H9 (cell line): ENCODE measurements at regions not wholly inside any gene's neighbourhood (a gene's known extent, or its start where the extent isn't known, plus 50 kb on each side); places are given as distances from the start of the nearest gene placed in this dataset.

ENCODE experiments used
- DNase-seq: peaks from one replicate; pipeline ENCODE4 v3.0.0-alpha.2; 2017
- H2AFZ ChIP-seq: one replicate; pipeline ENCODE4 v1.6.1; 2013; ENCODE audit warnings: mild to moderate bottlenecking, low read length, control low read depth, moderate library complexity
- H2AK5ac ChIP-seq: 2 replicates; pipeline ENCODE4 v1.6.1; 2013; ENCODE audit warnings: low read length, control low read depth, mixed read lengths; ENCODE audit not compliant: insufficient read length
- H2BK120ac ChIP-seq: one replicate; pipeline ENCODE4 v1.6.1; 2013; ENCODE audit warnings: low read depth, mild to moderate bottlenecking, low read length, control low read depth, inconsistent platforms; ENCODE audit not compliant: poor library complexity, severe bottlenecking
- H2BK12ac ChIP-seq: 2 replicates; pipeline ENCODE4 v1.6.1; 2013; ENCODE audit warnings: low read length, control low read depth, mixed read lengths, low read depth; ENCODE audit not compliant: insufficient read length
- H2BK15ac ChIP-seq: 2 replicates; pipeline ENCODE4 v1.6.1; 2013; ENCODE audit warnings: low read depth, low read length, control low read depth
- H2BK20ac ChIP-seq: one replicate; pipeline ENCODE4 v1.6.1; 2013; ENCODE audit warnings: low read depth, mild to moderate bottlenecking, low read length, control low read depth, inconsistent platforms; ENCODE audit not compliant: poor library complexity, severe bottlenecking
- H2BK5ac ChIP-seq: 2 replicates; pipeline ENCODE4 v1.6.1; 2013; ENCODE audit warnings: low read length, control low read depth, mixed read lengths; ENCODE audit not compliant: insufficient read length
- H3K14ac ChIP-seq: 2 replicates; pipeline ENCODE4 v1.6.1; 2013; ENCODE audit warnings: low read length, control low read depth; ENCODE audit not compliant: insufficient read depth
- H3K18ac ChIP-seq: 2 replicates; pipeline ENCODE4 v1.6.1; 2013; ENCODE audit warnings: low read depth, mild to moderate bottlenecking, mixed read lengths, low read length, control low read depth; ENCODE audit not compliant: insufficient read length
- H3K23ac ChIP-seq: 2 replicates; pipeline ENCODE4 v1.6.1; 2013; ENCODE audit warnings: low read length, control low read depth, mixed read lengths, low read depth; ENCODE audit not compliant: insufficient read length
- H3K23me2 ChIP-seq: 2 replicates; pipeline ENCODE4 v1.6.1; 2013; ENCODE audit warnings: low read depth, mild to moderate bottlenecking, mixed read lengths, low read length, control low read depth; ENCODE audit not compliant: insufficient read length, poor library complexity, severe bottlenecking
- H3K27ac ChIP-seq: 2 replicates; pipeline ENCODE4 v1.5.1; 2013; ENCODE audit warnings: low read length, control low read depth, mixed read lengths, low read depth; ENCODE audit not compliant: insufficient read length
- H3K27me3 ChIP-seq: 2 replicates; pipeline ENCODE4 v1.6.1; 2013; ENCODE audit warnings: low read length, control low read depth, inconsistent platforms; ENCODE audit not compliant: insufficient read depth
- H3K4ac ChIP-seq: 2 replicates; pipeline ENCODE4 v1.6.1; 2013; ENCODE audit warnings: low read depth, mild to moderate bottlenecking, control low read depth, inconsistent platforms, low read length, moderate library complexity
- H3K4me1 ChIP-seq: 2 replicates; pipeline ENCODE4 v1.6.1; 2013; ENCODE audit warnings: low read length, control low read depth, inconsistent platforms; ENCODE audit not compliant: insufficient read depth
- H3K4me2 ChIP-seq: 2 replicates; pipeline ENCODE4 v1.6.1; 2013; ENCODE audit warnings: low read length, control low read depth, mixed read lengths; ENCODE audit not compliant: insufficient read length, insufficient read depth
- H3K56ac ChIP-seq: 2 replicates; pipeline ENCODE4 v1.6.1; 2013; ENCODE audit warnings: low read depth, mild to moderate bottlenecking, mixed read lengths, low read length, control low read depth; ENCODE audit not compliant: insufficient read length
- H3K79me1 ChIP-seq: 2 replicates; pipeline ENCODE4 v1.6.1; 2013; ENCODE audit warnings: low read depth, mild to moderate bottlenecking, moderate library complexity, low read length, control low read depth, inconsistent platforms; ENCODE audit not compliant: insufficient read depth, poor library complexity, severe bottlenecking
- H3K79me2 ChIP-seq: 2 replicates; pipeline ENCODE4 v1.6.1; 2013; ENCODE audit warnings: low read length, control low read depth, inconsistent platforms; ENCODE audit not compliant: insufficient read depth
- H3K9ac ChIP-seq: 2 replicates; pipeline ENCODE4 v1.6.1; 2013; ENCODE audit warnings: low read length, control low read depth, mixed read lengths; ENCODE audit not compliant: insufficient read length; ENCODE audit errors: extremely low read depth
- H3K9me3 ChIP-seq: one replicate; pipeline ENCODE4 v1.6.1; 2013; ENCODE audit warnings: low read depth, low read length, inconsistent platforms; ENCODE audit not compliant: control insufficient read depth
- H3T11ph ChIP-seq: one replicate; pipeline ENCODE4 v1.6.1; 2013; ENCODE audit warnings: mild to moderate bottlenecking, low read length, control low read depth, inconsistent platforms
- H4K20me1 ChIP-seq: one replicate; pipeline ENCODE4 v1.6.1; 2013; ENCODE audit not compliant: control insufficient read depth, insufficient read length, insufficient read depth
- H4K5ac ChIP-seq: 2 replicates; pipeline ENCODE4 v1.6.1; 2013; ENCODE audit warnings: low read depth, mild to moderate bottlenecking, mixed read lengths, low read length, control low read depth; ENCODE audit not compliant: insufficient read length
- H4K8ac ChIP-seq: replicated peaks from 2 replicates; pipeline ENCODE4 v1.6.1; 2013; ENCODE audit warnings: low read length, control low read depth, mixed read lengths, low read depth; ENCODE audit not compliant: insufficient read length
- H4K91ac ChIP-seq: 2 replicates; pipeline ENCODE4 v1.6.1; 2013; ENCODE audit warnings: low read depth, mild to moderate bottlenecking, moderate library complexity, mixed read lengths, low read length, control low read depth; ENCODE audit not compliant: insufficient read length
- H3K27ac Mint-ChIP-seq, 3 experiments: 2 replicates in 2 of 3; 3 replicates in 1 of 3; pipeline ENCODE4 v1.8.0; 2020 to 2021; ENCODE audit warnings: mixed read lengths in 3 of 3, mild to moderate bottlenecking in 1 of 3, moderate library complexity in 1 of 3
- H3K27me3 Mint-ChIP-seq: 2 replicates; pipeline ENCODE4 v1.8.0; 2021; ENCODE audit warnings: low read depth, mild to moderate bottlenecking, moderate library complexity, mixed read lengths
- H3K36me3 Mint-ChIP-seq, 3 experiments: 2 replicates in 2 of 3; 3 replicates in 1 of 3; pipeline ENCODE4 v1.8.0; 2020 to 2021; ENCODE audit warnings: low read depth in 3 of 3, mixed read lengths in 3 of 3; ENCODE audit not compliant: insufficient read depth in 1 of 3
- H3K4me1 Mint-ChIP-seq, 2 experiments: 2 replicates each; pipeline ENCODE4 v1.8.0; 2020; ENCODE audit warnings: mixed read lengths in 2 of 2
- H3K4me3 Mint-ChIP-seq, 2 experiments: 2 replicates in 1 of 2; 3 replicates in 1 of 2; pipeline ENCODE4 v1.8.0; 2020 to 2021; ENCODE audit warnings: mild to moderate bottlenecking in 2 of 2, mixed read lengths in 2 of 2, moderate library complexity in 1 of 2
- H3K9me3 Mint-ChIP-seq, 2 experiments: 2 replicates in 1 of 2; 3 replicates in 1 of 2; pipeline ENCODE4 v1.8.0; 2020; ENCODE audit warnings: mild to moderate bottlenecking in 2 of 2, mixed read lengths in 2 of 2, moderate library complexity in 1 of 2
- CTCF ChIP-seq: fragments of 200-600 bp; sonication (generic); conservative IDR thresholded peaks from 3 replicates; pipeline ENCODE4 v1.8.0; 2021; ENCODE audit warnings: antibody characterized with exemption, mild to moderate bottlenecking
- WGBS: extraction: QIAGEN DNeasy Blood & Tissue Kit; methylation state at CpG from one replicate; pipeline ENCODE4 v1.1.7; 2013; ENCODE audit warnings: missing lambda C conversion rate, low lambda C conversion rate, mixed read lengths; ENCODE audit not compliant: insufficient read length; ENCODE audit errors: extremely low coverage; 5-methylcytosine and 5-hydroxymethylcytosine counted together

GRCh38 chr4:104909376-104909775 lies 237.3 kb upstream of the TET2 start:
- no peak overlapping the region for H2BK12ac ChIP-seq
- no peak for DNase-seq
- no peak overlapping the region for H2BK120ac ChIP-seq
- H3K4ac ChIP-seq, result no peak overlapping the region
- no peak overlapping the region for H2BK15ac ChIP-seq
- H3K4me1 ChIP-seq, result no peaks in the 10 kb centered on the region
- H4K5ac ChIP-seq, result no peak overlapping the region
- H3K9ac ChIP-seq, result no peak overlapping the region
- Mint-ChIP-seq H3K27me3 (peaks cover 99% of the 10 kb centered on the region), H3K36me3 (no peaks in the 10 kb centered on the region), H3K4me3 (no peak overlapping the region), H3K27ac (no peak overlapping the region), H3K9me3 (peaks cover 7 to 8% of the 10 kb centered on the region in 2 experiments; a peak in 4 of 5 replicates), H3K4me1 (peaks cover 0 to 4% of the 10 kb centered on the region in 2 experiments; a peak in 1 of 4 replicates)
- TF ChIP-seq CTCF, result no peak
- H3K23ac ChIP-seq, result no peak overlapping the region
- no peak overlapping the region for H2BK5ac ChIP-seq
- no peak overlapping the region for H4K91ac ChIP-seq
- no peaks in the 10 kb centered on the region for H3K9me3 ChIP-seq
- no peaks in the 10 kb centered on the region for H3K79me2 ChIP-seq
- no peaks in the 10 kb centered on the region for H4K20me1 ChIP-seq
- H3K23me2 ChIP-seq, result no peaks in the 10 kb centered on the region
- no peak overlapping the region for H3K4me2 ChIP-seq
- H4K8ac ChIP-seq, result no peak overlapping the region
- H2AK5ac ChIP-seq, result no peak overlapping the region
- no peak overlapping the region for H2AFZ ChIP-seq
- H2BK20ac ChIP-seq, result no peak overlapping the region
- no peak overlapping the region for H3K27ac ChIP-seq
- no peak overlapping the region for H3K14ac ChIP-seq
- no peak overlapping the region for H3K18ac ChIP-seq
- no peak overlapping the region for H3T11ph ChIP-seq
- no peak overlapping the region for H3K56ac ChIP-seq
- no peaks in the 10 kb centered on the region for H3K79me1 ChIP-seq
- WGBS, result no CpG with 5 or more reads among the region's 1 CpG
- H3K27me3 ChIP-seq, result peaks cover 39% of the 10 kb centered on the region
